Osteoblast (primary cell): ENCODE measurements at regions not wholly inside any gene's neighbourhood (a gene's known extent, or its start where the extent isn't known, plus 50 kb on each side); places are given as distances from the start of the nearest gene placed in this dataset.

Experiments
- DNase-seq: peaks from one replicate; pipeline ENCODE4 v3.0.0; 2011; ENCODE audit warnings: low spot score, mixed read lengths; ENCODE audit not compliant: insufficient read length; ENCODE audit errors: missing footprints
- H2AFZ ChIP-seq: 2 replicates; pipeline ENCODE4 v1.6.0; 2011; ENCODE audit warnings: mild to moderate bottlenecking, low read length
- H3K27ac ChIP-seq: 2 replicates; pipeline ENCODE4 v1.5.1; 2011; ENCODE audit warnings: mild to moderate bottlenecking, low read depth, low read length, moderate library complexity
- H3K27me3 ChIP-seq: 2 replicates; pipeline ENCODE4 v1.6.0; 2012; ENCODE audit warnings: mild to moderate bottlenecking, control low read depth, inconsistent platforms, low read length, moderate library complexity; ENCODE audit not compliant: insufficient read depth
- H3K36me3 ChIP-seq: 2 replicates; pipeline ENCODE4 v1.5.1; 2011; ENCODE audit warnings: mild to moderate bottlenecking, low read length, control low read depth, moderate library complexity; ENCODE audit not compliant: insufficient read depth
- H3K4me1 ChIP-seq: 2 replicates; pipeline ENCODE4 v1.5.1; 2011; ENCODE audit warnings: mild to moderate bottlenecking, low read length, control low read depth, moderate library complexity; ENCODE audit not compliant: insufficient read depth
- H3K4me2 ChIP-seq: 2 replicates; pipeline ENCODE4 v1.6.0; 2011; ENCODE audit warnings: mild to moderate bottlenecking, low read length; ENCODE audit not compliant: insufficient read depth
- H3K4me3 ChIP-seq: fragments of 200-600 bp; sonication (generic); 3 replicates; pipeline ENCODE4 v1.5.1; 2012; ENCODE audit warnings: mild to moderate bottlenecking, low read length, inconsistent platforms; ENCODE audit not compliant: insufficient read depth
- H3K79me2 ChIP-seq: 2 replicates; pipeline ENCODE4 v1.6.0; 2012; ENCODE audit warnings: mild to moderate bottlenecking, low read length, control low read depth, inconsistent platforms; ENCODE audit not compliant: insufficient read depth
- H3K9me3 ChIP-seq: 2 replicates; pipeline ENCODE4 v1.5.1; 2011; ENCODE audit warnings: low read depth, low read length, control low read depth
- H4K20me1 ChIP-seq: 2 replicates; pipeline ENCODE4 v1.6.0; 2012; ENCODE audit warnings: mild to moderate bottlenecking, low read length, control low read depth; ENCODE audit not compliant: insufficient read depth
- CTCF ChIP-seq: IDR thresholded peaks from 2 replicates; pipeline ENCODE4 v1.5.1; 2011; ENCODE audit warnings: mild to moderate bottlenecking, low read depth, low read length, moderate library complexity; ENCODE audit errors: extremely low read depth

GRCh38 chr13:44287958-44288357, 85.7 kb upstream of the SERP2 start:
- H3K27me3 ChIP-seq: peaks cover 38% of the 10 kb centered on the region
- no peak overlapping the region for H3K27ac ChIP-seq
- no peaks in the 10 kb centered on the region for H3K79me2 ChIP-seq
- no peaks in the 10 kb centered on the region for H4K20me1 ChIP-seq
- no peak for TF ChIP-seq CTCF
- no peaks in the 10 kb centered on the region for H3K36me3 ChIP-seq
- no peaks in the 10 kb centered on the region for H3K9me3 ChIP-seq
- DNase-seq: no peak
- H3K4me2 ChIP-seq: no peak overlapping the region
- no peak overlapping the region for H3K4me3 ChIP-seq
- H2AFZ ChIP-seq: no peak overlapping the region
- H3K4me1 ChIP-seq: no peaks in the 10 kb centered on the region

GRCh38 chr13:44292545-44292944, 81.1 kb upstream of the SERP2 start:
- H3K79me2 ChIP-seq: no peaks in the 10 kb centered on the region
- no peaks in the 10 kb centered on the region for H3K9me3 ChIP-seq
- no peaks in the 10 kb centered on the region for H3K36me3 ChIP-seq
- H3K27ac ChIP-seq: no peak overlapping the region
- H3K4me2 ChIP-seq: no peak overlapping the region
- H2AFZ ChIP-seq: no peak overlapping the region
- no peak overlapping the region for H3K4me3 ChIP-seq
- DNase-seq: no peak
- TF ChIP-seq CTCF: no peak
- H3K4me1 ChIP-seq: peaks cover 10% of the 10 kb centered on the region
- peaks cover 31% of the 10 kb centered on the region for H3K27me3 ChIP-seq
- H4K20me1 ChIP-seq: no peaks in the 10 kb centered on the region

- Histone ChIP-seq H3K36me3 (no peaks in the 10 kb centered on the region), H3K4me3 (no peak overlapping the region), H3K27ac (peak overlapping the region; percentile 25), H3K9me3 (no peaks in the 10 kb centered on the region), H3K27me3 (peaks cover 22% of the 10 kb centered on the region), H2AFZ (peak overlapping the region; percentile 26), H3K4me1 (peaks cover 10% of the 10 kb centered on the region), H4K20me1 (no peaks in the 10 kb centered on the region), H3K4me2 (no peak overlapping the region), H3K79me2 (no peaks in the 10 kb centered on the region)
- no peak for DNase-seq
- TF ChIP-seq CTCF: no peak
Measured at GRCh38 chr13:44293374-44293773, 80.2 kb upstream of the SERP2 start.

DNA sequence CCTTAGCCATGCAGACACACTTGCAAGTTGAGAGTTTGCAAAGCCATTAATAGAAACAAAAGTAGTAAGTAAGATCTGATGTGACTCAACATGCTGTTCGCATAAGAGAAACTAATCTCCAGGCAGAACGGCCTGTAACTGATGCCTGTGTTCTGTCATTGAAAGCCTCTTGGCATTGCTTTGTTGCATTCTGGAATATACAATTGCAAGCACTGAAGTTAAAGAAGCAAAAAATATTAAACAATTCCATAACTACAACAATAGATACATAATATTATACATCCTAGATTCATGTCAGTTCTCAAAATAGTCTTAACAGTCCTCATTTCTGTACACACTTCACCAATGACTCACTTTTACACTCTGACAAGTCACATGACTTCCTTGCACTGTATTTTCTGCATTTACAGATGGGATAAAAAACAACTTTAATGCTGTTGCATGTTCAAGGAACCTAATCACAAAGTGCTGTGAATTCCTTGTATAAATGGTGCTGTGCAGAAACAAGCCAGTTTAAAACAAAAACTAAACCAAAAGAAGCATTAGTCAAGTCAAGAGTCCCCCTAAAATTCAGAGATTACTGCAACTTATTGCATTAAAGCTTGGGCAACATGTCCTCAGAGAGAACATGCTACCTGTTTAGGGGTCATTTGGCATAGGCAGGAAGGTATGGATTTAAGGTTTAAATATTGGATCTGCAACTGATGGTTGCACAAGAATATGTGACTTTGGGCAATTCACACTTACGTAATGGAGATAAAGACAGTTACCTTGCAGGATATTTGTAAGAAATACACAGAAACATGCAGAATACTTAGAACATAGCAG, 79.5 kb upstream of the SERP2 start:
- peaks cover 10% of the 10 kb centered on the region for H3K4me1 ChIP-seq
- peaks cover 15% of the 10 kb centered on the region for H3K27me3 ChIP-seq
- no peaks in the 10 kb centered on the region for H3K9me3 ChIP-seq
- peak overlapping the region; percentile 25 for H3K27ac ChIP-seq
- H4K20me1 ChIP-seq: no peaks in the 10 kb centered on the region
- no peak overlapping the region for H3K4me3 ChIP-seq
- TF ChIP-seq CTCF: no peak
- peak overlapping the region; percentile 26 for H2AFZ ChIP-seq
- no peaks in the 10 kb centered on the region for H3K79me2 ChIP-seq
- H3K36me3 ChIP-seq: no peaks in the 10 kb centered on the region
- peak overlapping the region; percentile 27 for H3K4me2 ChIP-seq
- DNase-seq: no peak
